ENCODE measurements at regions not wholly inside any gene's neighbourhood (a gene's known extent, or its start where the extent isn't known, plus 50 kb on each side); places are given as distances from the start of the nearest gene placed in this dataset.

DNA sequence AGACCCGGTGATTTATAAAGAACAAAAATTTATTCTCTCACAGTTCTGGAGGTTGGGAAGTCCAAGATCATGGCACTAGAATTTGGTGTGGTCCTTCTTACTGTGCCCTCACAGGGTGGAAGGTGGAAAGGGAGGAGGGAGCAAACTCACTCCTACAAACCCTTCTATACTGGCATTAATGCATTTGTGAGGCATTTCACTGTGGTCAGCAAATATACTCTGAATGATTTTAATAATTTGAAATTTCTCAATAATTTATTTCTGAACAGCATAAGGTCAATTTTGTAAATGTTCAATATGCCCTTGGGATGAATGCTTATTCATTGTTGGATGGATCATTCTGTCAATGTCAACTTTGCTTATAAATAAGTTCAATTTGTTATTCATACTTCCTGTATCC lies 120.6 kb downstream of the GATA6 start:
- no TSS peak for BruUV-seq (replicated peaks)
- Histone ChIP-seq H3K9ac (ENCODE audit: low read depth, low read length) (no peak overlapping the region), H3K27me3 (ENCODE audit: control insufficient read depth, insufficient read depth, low read length) (no peaks in the 10 kb centered on the region; the same call in 1 of the 2 replicates), H4K5ac (ENCODE audit: low read depth, low read length) (no peak overlapping the region), H3K4me3 (ENCODE audit: insufficient read depth, low read depth, low read length) (no peak overlapping the region), H3K14ac (replicated peaks; ENCODE audit: low read depth, low read length) (no peak overlapping the region), H3K4me2 (ENCODE audit: low read depth, low read length) (no peak overlapping the region), H2BK120ac (ENCODE audit: low read depth, low read length) (no peak overlapping the region), H3K27ac (ENCODE audit: insufficient read depth, low read length) (no peak overlapping the region), H3K79me1 (ENCODE audit: low read depth in 1 of 2, low read length in 2 of 2) (no peaks in the 10 kb centered on the region), H2BK5ac (ENCODE audit: low read depth, low read length, poor library complexity, severe bottlenecking) (no peak overlapping the region), H4K91ac (ENCODE audit: insufficient read depth, low read depth, low read length) (no peak overlapping the region), H3K56ac (ENCODE audit: extremely low read depth, insufficient read depth, low read length) (no peak overlapping the region), H3K4ac (ENCODE audit: low read depth, low read length) (no peak overlapping the region), H2BK15ac (ENCODE audit: low read depth, low read length) (no peak overlapping the region), H2AK9ac (replicated peaks; ENCODE audit: low read depth, low read length, poor library complexity) (no peak overlapping the region), H2AFZ (replicated peaks; ENCODE audit: low read length, poor library complexity) (no peak overlapping the region), H3K23ac (ENCODE audit: low read depth, low read length) (no peak overlapping the region), H4K20me1 (ENCODE audit: insufficient read depth, low read length) (no peaks in the 10 kb centered on the region), H3K9me1 (ENCODE audit: insufficient read depth, low read length) (no peaks in the 10 kb centered on the region), H2BK20ac (ENCODE audit: low read depth, low read length) (no peak overlapping the region), H3K18ac (ENCODE audit: low read depth, low read length) (no peak overlapping the region), H3K36me3 (ENCODE audit: control insufficient read depth, insufficient read depth, low read length) (no peaks in the 10 kb centered on the region), H3K4me1 (ENCODE audit: control insufficient read depth, insufficient read depth, low read length) (no peaks in the 10 kb centered on the region), H3K9me3 (ENCODE audit: control insufficient read depth, insufficient read depth, low read length) (peaks cover 2% of the 10 kb centered on the region; the same call in 1 of the 2 replicates), H4K8ac (ENCODE audit: low read depth in 2 of 2, low read length in 2 of 2) (no peak overlapping the region), H2AK5ac (ENCODE audit: low read depth, low read length) (no peak overlapping the region)
- in situ Hi-C loops (cut with MboI; ENCODE audit: low sequenced_read_pairs): no loop called here
- ATAC-seq (ENCODE audit: low read depth) (no peak), DNase-seq (no peak)
- TF ChIP-seq MAFK (IDR thresholded peaks at IDR 0.05; ENCODE audit: low read depth, low read length): peak; percentile 58
- no peak for TF ChIP-seq ELK1 (IDR thresholded peaks at IDR 0.05; ENCODE audit: borderline replicate concordance, low read depth, low read length)
- ChIA-PET CTCF (no interaction called here), POLR2A (ENCODE audit: unreplicated experiment) (no interaction called here)
- dilution Hi-C loops (cut with HindIII; ENCODE audit: low sequenced_read_pairs, unreplicated experiment): no loop called here
- intact Hi-C loops (cut with micrococcal nuclease): no loop called here
- WGBS, 2 experiments (ENCODE audit: extremely low coverage in 2 of 2, insufficient read length in 1 of 2): no CpG with 5 or more reads among the region's 1 CpG

Data from IMR-90 (cell line).